Stimulated activated CD8-positive, alpha-beta memory T cell treated with anti-CD3 and anti-CD28 coated beads, Interleukin-4, amount 100 ng/mL, for 4 hours (primary cell): ENCODE measurements at regions not wholly inside any gene's neighbourhood (a gene's known extent, or its start where the extent isn't known, plus 50 kb on each side); places are given as distances from the start of the nearest gene placed in this dataset.
"Not testable (repeated sequence)": the region's sequence is repeated elsewhere in the genome, so short reads cannot be mapped to it uniquely, and the experiment has no call there.

Experiments used
- DNase-seq, 2 donors: peaks; one replicate each; pipeline ENCODE4 v3.0.0-alpha.2; 2020; ENCODE audit warnings: low read depth in 2 of 2, low spot score in 1 of 2

DNA sequence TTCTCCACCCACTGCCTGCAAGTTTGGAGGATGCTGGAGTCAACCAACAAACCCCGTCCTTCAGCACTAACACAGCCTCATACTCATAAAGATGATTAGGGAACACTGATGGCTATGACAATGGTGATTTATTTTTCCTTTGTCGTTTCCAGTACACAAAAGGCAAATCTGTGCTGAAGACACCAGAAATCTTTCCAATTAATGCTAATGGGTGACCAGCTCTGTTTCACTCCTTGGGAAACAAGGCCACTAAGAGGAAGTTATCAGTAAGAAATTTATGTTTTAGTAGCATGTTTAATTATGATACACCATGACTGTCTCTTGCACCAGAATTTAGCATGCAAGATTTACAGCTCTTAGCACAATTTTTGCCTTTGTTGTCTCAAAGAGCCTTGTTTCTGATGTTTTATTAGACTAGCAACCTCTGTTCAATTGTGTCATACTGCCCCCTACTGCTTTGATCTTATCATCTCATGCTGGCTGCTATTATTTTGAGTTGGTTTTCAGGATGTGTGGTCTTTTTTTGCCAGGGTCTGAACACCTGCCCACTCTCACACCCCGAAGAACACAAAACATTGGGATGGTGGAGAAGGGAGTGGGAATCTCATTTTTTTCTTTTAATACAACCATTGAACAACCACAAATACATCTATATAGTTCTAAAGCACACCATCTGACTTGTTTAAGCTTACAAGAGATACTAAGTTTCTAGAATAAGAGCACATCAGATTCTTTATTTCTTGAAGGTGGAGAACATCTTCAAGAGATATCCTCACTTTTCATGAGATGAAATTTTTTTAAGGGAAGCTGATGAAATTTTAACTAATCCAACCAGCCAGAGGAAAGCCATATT, 160.9 kb downstream of the SPTSSA start:
- DNase-seq, result no peak

DNA sequence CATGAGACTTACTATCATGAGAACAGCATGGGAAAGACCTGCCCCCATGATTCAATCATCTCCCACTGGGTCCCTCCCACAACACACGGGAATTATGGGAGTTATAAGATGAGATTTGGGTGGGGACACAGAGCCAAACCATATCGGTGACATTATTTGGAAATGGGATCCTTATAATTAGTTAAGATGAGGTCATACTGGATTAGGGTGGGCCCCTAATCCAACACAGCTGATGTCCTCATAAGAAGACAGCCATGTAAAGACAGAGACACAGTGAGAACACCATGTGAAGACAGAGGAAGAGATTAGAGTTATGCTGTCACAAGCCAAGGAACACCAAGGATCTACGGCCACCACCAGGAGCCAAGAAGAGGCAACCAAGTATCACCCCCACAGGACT, 161.7 kb downstream of the SPTSSA start:
- DNase-seq, result no peak

DNA sequence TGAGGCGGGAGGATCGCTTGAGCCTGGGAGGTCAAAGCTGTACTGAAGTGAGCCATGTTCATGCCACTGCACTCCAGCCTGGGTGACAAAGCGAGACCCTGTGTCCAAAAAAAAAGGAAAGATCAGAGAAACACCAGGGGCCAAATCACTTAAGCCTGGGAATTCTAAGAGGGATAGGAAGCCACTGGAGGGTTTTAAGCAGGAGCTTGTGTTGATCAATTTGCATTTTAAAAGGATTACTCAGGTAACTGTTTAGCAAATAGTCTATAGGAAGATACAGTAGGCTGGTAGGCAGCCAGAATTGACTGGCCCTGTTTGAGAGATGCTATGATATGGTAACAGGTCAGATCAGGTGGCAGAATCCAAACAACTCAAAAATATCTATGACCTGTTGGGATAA, 162.7 kb downstream of the SPTSSA start:
- DNase-seq, result no peak

DNA sequence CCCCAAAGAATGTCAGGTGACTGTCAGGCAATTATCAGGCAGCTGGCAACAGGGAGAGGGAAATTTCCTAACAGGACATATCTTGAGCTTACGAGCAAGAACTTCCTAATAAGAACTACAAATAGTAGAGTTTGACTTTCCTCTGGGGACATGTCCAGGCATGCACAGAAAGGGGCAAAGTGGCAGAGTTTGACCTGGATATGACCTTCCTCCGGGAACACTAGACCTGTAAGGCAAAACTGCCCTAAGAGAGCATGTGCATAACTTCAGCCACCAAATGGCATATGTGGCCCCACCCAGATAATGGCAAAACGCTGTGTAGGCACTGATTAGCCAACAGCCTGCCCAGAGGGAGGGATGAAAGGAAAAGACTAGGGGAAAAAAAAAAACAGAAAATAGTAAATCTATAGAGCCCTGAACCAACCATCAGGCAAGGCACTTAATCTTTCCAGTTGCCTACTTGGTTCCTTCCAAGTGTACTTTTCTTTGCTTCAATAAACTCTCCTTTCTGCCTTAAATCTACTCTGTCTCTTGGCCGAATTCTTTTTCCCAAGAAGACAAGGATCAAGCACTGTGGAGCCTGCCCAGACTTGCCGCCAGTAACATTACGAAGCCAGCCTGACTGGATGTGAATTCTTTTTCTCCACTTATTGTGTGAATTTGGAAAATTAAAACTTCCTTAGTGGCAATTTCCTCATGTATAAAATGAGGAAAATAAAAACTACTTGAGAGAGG, 164.1 kb downstream of the SPTSSA start:
- no peak for DNase-seq

DNA sequence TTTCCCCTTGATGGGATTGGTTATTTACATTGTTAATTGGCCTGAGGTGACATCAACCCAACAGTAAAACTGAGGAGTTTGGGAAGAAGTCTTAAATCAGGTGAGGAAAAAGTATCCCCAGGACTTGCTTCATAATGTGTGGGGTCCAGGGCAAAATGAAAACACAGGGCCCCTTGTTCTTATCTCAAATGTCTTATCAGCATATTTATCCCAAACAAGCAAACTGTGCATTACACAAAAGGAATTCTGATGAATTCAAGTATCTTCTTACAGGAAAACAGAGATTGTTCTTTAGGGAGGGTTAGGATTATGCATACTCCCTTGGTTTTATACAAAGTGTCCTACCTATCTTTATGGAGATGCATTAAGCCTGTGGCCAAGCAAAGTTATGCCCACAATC, 178.4 kb downstream of the SPTSSA start:
- DNase-seq, result no peak

DNA sequence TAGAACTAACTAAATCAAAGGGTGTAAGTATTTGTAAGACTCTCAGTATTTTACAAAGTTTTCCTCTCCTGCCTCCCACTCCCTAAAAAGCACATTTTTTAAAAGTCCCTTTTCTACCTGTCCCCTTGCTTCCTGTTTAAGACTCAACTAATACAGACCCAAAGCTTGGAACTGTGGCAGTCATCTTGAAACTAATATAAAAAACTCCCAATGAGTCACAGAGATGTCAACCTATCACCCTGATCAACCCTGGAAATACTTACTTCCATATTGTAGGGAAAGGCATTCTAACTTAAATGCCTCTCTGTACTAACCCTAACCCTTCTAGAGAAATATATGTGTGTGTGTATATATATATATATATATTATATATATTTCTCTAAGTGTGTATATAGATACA, 184.8 kb downstream of the SPTSSA start:
- DNase-seq, result no peak

DNA sequence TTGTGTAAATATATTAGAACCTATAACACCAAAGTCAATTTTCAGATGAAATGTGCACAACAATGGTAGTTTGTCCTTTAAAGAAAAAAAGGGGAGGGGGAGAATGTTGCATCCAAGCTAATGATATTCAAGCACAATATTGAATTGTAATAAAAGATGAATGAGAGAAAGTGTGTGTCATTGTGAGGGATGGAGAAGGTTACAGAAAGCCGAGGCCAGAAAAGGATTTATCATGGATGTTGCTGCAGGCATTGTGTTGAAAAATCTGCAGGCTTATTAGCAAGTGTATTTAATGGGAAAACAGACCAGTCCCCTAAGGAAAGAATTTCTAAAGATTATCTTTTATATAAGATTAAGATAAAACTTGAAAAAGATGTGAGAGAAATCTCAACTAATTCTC, 186.5 kb downstream of the SPTSSA start:
- DNase-seq, result no peak

DNA sequence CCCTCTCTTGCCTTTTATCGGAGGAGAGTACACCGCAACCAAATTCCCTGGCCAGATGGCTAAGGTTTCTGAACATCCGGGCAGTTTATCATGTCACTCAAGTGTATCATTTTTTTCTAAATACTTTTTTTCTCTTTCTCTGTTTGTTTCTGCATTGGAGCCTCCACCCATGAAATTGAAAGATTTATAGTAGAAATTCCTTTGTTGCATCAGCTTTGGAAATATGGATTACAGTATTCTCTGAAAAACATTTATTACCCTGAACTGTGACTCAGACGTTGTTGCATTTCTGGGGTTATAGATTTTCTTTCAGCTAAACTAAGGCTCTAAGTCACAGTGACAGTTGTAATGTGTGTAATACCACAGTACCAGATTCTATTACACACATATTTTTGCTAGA, 187.0 kb downstream of the SPTSSA start:
- DNase-seq, result no peak

DNA sequence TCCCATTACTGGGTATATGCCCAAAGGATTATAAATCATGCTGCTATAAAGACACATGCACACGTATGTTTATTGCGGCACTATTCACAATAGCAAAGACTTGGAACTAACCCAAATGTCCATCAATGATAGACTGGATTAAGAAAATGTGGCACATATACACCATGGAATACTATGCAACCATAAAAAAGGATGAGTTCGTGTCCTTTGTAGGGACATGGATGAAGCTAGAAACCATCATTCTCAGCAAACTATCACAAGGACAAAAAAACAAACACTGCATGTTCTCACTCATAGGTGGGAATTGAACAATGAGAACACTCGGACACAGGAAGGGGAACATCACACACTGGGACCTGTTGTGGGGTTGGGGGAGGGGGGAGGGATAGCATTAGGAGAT, 188.3 kb downstream of the SPTSSA start:
- DNase-seq, result not testable (repeated sequence)

DNA sequence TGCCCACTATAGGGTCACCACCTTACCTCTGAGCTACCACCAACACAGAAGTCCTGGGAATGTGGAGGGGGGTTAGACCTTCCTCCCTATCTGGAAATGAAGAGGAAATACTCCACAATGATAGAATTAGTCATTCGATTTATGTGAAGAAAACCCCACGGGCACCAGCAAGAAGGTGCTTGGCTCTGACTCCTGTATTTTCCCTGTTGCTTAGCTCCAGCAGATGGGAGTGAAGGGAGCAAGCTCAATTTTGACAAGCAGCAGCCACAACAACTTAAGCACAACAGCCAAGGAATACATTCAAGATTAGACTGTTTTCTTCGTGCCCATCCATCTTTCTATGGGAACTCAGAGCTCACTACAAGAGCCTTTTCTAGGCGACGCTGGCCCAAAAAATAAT, 191.7 kb downstream of the SPTSSA start:
- DNase-seq, result no peak

DNA sequence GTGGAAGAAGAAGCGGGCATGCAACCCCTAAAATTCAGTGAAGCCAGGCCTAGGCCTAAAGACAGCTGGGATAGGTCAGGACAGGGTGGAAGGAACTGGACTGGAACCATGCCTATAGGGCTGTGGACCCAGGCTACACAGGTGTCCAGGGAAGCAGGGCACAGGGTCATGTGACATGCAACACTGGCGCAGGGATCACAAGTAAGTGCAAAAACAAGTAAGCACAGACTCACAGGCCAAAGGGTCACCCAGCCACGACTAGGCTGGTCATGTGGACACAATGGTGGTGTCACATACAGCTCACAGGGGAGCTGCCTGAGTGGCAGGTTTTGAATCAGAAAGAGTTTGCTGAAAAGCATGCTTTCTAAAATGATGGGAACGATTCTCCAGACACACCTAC, 195.7 kb downstream of the SPTSSA start:
- DNase-seq, result no peak

DNA sequence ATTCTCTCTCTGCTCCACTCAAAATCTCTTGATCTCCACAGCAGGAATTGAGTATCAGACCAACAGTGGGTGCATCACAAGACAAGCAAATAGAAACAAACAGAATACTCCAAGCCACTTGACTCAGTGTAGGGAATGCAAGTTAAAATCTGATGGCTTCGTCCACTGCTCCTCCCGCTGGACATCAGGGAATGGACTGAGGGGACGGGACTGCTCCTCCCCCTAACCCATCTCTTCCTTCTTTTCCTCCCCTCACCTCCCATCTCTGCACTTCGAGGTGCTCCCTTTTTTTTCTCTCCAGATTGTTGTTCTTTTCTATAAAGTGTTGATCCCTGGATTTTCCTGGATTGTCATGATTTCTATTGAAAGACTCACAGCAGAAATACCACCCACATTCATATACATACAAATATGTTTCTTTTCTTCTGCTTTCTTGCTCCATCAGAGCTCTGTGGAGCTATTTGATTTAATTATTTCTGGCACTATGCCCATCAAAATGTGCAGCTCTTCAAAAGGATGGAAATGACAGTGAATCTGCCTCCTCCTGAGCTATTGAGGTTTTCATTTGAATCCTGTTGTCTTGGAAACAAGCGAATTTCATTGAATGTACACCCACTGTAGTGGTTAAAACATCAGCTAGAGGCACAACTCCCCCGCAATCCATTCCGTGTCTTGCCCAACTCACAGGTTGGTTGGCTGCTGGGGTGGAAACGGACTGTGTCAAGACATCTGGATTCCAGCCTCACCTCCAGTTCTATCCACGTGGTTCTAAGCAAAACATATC, 199.7 kb downstream of the SPTSSA start:
- DNase-seq, result no peak

DNA sequence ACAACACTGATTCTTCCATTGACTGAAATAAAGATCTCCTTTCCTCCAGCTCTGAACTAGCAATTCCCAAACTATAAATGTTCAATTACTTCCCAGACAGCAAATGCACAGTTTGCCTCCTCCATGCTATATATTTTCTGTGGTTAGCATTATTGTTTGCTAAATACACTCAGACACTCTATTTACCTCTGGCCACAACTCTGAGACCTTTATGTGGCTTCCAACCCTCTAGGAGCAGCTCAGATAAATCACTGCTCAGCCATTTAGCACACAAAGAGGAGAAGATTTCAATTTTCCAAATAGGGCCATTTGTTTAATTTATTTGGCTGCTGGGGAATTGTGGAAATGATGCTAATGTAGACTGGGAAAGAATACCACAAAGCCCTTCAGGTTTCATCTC, 202.0 kb downstream of the SPTSSA start:
- DNase-seq, result no peak

DNA sequence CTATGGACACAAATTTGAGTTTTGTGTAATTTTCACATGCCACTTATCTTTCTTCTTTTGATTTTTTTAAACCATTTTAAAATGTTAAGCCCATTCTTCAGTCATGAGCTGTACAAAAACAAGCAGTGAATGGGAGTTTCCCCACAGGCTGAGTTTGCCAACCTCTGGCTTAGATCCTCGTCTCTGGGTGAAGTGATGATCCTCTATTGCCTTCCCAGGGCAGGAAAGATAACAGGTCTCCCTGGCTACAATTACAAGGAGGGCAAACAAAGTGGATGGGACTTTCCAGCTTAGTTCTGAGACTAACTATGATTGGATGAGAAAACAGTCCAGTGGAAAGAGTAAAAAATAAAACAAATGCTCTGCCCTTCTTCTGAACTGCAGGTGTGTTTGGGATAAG, 203.7 kb downstream of the SPTSSA start:
- DNase-seq, result no peak

DNA sequence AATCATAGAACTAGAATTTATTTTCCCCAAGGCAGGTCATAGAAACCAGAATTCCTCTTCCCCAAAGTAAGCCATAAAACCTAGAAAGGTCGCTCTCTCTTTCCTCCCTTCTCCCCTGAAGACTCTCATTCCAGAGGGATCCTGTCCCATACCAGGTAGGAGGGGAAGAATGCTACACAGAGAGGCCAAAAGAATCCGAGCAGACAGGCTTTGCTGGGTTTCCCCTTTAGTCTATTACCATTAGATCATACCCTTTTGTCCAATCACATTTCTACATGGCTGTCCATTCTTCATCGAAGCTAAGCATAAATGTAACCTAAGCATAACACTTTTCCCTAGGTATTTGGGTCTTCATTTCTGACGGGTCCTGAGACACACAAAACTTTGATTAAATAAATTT, 204.5 kb downstream of the SPTSSA start:
- DNase-seq, result no peak

DNA sequence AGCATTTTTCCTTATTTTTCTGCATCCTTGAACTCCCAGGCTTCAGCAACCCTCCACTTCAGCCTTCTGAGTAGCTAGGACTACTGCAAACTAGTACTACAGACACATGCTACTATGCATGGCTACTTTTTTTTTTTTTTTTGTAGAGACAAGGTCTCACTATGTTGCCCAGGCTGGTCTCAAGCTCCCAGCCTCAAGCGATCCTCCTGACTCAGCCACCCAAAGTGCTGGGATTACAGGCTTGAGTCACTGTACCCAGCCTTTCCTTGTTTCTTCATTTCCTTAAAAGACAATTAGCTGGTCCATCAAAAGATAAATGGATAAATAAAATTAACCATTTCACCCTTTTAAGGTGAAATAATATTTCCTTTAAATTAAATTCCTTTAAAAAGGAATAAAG, 205.8 kb downstream of the SPTSSA start:
- DNase-seq, result no peak

DNA sequence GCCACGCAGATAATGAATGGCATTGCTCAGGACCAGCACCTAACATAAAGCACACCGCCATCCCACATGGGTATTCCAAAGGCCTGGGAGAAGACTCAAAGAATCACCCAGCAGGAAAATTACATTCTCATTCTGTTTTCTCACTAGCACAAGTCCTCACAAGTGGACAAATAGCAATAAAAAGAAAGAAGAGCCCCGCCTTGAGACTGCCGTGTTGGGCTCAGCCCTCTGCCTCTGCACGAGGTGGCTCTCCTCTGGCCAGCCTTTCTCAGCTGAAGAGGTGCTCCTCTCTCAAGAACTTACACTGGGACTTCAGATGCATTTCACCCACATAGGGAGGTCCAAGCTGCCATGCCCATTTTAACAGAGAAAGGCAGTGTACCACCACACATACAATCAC, 207.5 kb downstream of the SPTSSA start:
- no peak for DNase-seq

DNA sequence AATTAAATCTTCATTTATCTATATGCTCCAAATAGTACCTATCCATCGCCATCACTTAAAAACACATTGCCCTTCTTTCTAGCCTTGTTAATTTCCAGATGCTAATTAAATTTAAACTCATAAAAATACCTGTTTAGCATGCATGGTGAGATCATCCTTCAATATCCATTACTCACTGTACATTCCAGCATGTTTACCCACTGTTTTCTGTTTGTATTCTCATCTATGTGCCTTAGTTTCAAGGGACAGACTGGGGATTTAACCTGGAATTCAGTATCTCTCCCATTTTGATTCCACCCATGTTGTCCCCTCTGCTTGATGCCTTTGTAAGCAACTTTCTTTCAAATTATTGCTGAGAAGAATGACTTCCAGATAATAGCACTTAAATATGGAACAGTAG, 208.0 kb downstream of the SPTSSA start:
- no peak for DNase-seq

DNA sequence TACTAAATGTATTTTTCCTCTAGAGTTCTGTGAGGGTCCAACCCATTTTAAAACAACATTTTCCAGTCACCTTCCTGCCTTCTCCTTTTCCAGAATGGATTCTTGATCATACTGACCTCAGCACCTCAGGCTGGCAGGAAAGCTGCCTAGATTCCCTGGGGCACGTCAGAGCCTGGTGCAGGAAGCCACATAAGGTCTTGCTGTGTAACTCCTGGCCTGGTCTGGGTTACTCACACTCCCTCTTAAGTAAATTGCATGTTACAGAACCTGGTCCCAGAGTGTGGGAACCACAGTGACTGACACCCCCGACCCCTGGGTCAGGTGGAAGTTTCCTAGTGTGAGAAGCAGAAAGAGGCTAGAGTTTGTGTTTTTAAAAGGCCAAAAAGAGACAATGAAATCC, 209.8 kb downstream of the SPTSSA start:
- DNase-seq, result no peak

DNA sequence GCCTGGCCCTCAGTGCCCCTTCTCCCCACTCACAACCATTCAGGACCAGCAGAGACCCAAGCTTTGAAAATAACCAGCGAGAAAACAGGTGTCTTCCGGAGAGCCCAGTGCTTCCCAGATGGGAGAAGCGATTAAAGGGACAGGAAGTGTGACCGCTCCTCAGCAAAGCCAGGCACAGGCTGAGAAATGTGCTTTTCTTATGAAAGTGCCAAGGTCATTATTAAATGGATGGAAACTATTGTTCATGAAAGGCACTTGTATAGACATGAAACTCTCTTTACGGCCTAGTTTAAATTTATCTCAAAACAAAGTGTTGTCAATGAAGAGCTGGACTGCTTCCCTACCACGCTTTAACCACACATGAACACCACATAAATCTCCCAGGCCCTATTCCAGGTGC, 210.4 kb downstream of the SPTSSA start:
- DNase-seq, result no peak

DNA sequence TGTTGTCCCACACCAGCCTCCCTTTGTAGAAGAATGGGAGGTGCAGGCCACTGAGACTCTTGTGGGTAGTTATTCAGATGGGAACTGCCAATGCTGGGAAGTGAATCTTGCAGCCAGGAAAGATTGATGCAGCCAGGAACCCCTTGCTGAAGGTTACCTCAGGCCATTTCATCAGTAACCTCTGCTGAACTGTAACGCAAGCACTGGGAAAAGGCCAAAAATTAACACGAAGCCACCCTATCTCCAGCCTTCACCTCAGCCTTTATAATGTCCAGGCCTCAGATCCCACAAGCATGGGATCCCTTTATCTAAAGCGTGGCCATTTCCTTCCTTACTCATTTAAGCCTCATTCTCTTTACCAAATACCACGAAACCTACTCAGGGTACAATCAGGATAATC, 211.1 kb downstream of the SPTSSA start:
- no peak for DNase-seq

DNA sequence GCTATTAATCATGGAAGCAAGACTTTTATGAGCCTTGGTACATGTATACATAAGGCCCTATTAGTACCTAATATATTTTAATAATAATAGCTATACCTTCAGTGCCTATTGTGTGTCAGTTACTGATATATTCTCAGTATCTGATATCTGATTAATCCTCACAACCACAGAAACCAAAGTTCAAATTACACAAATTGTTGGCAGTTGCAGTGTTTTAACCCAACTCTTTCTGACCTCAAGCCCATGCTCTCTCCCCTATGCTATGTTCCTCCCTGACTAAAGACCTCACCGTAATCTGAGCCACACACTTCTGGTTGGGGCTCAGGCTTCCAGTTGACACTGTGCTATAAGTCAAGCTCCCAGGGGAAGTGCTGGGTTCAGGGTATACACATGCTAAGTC, 214.4 kb downstream of the SPTSSA start:
- no peak for DNase-seq
